ENCODE measurements at regions not wholly inside any gene's neighbourhood (a gene's known extent, or its start where the extent isn't known, plus 50 kb on each side); places are given as distances from the start of the nearest gene placed in this dataset.

- no peaks in the 10 kb centered on the region for H4K20me1 ChIP-seq
- no peak overlapping the region for H3K27ac ChIP-seq
- no peaks in the 10 kb centered on the region for H3K9me3 ChIP-seq (replicated peaks in 1 of 11)
- H3K4me2 ChIP-seq: no peak overlapping the region
- H3K4me1 ChIP-seq: peaks cover 0 to 62% (median 2%) of the 10 kb centered on the region in 10 experiments; a peak in 7 of 20 replicates
- no peak overlapping the region for H3K4me3 ChIP-seq
- no peaks in the 10 kb centered on the region for H3K36me3 ChIP-seq
- no peak overlapping the region for H3K9ac ChIP-seq
- H3K27me3 ChIP-seq: no peaks in the 10 kb centered on the region
- TF ChIP-seq Cebpa-rat (IDR thresholded peaks at IDR 0.05): no peak
Observed at GRCh38 chr5:96147866-96148265, 186.2 kb upstream of the ELL2 start.

GRCh38 chr5:96146675-96147074 lies 185.0 kb upstream of the ELL2 start:
- Histone ChIP-seq H3K9ac (no peak overlapping the region), H3K4me3 (no peak overlapping the region), H3K27ac (peak overlapping the region in 7 of 11 experiments; percentile 7 to 55 (median 43); a peak in 9 of 22 replicates), H3K4me1 (peaks cover 0 to 57% (median 2%) of the 10 kb centered on the region in 10 experiments; a peak in 7 of 20 replicates), H3K9me3 (replicated peaks in 1 of 11) (no peaks in the 10 kb centered on the region), H4K20me1 (no peaks in the 10 kb centered on the region), H3K27me3 (no peaks in the 10 kb centered on the region), H3K36me3 (no peaks in the 10 kb centered on the region), H3K4me2 (peak overlapping the region in 3 of 11 experiments; percentile 19 to 61 (median 32); a peak in 4 of 22 replicates)
- TF ChIP-seq Cebpa-rat (IDR thresholded peaks at IDR 0.05): no peak

GRCh38 chr5:96144289-96144688 lies 182.6 kb upstream of the ELL2 start:
- Histone ChIP-seq H3K4me2 (no peak overlapping the region), H3K4me3 (no peak overlapping the region), H3K9ac (no peak overlapping the region), H3K27ac (no peak overlapping the region), H3K27me3 (no peaks in the 10 kb centered on the region), H4K20me1 (no peaks in the 10 kb centered on the region), H3K36me3 (no peaks in the 10 kb centered on the region), H3K9me3 (replicated peaks in 1 of 11) (no peaks in the 10 kb centered on the region), H3K4me1 (peaks cover 0 to 33% (median 2%) of the 10 kb centered on the region in 10 experiments; a peak in 7 of 20 replicates)
- TF ChIP-seq Cebpa-rat (IDR thresholded peaks at IDR 0.05): no peak

GRCh38 chr5:96143450-96143849 lies 181.8 kb upstream of the ELL2 start:
- H3K27ac ChIP-seq: no peak overlapping the region
- no peaks in the 10 kb centered on the region for H4K20me1 ChIP-seq
- H3K4me1 ChIP-seq: peaks cover 0 to 24% (median 2%) of the 10 kb centered on the region in 10 experiments; a peak in 7 of 20 replicates
- H3K4me2 ChIP-seq: peak overlapping the region in 2 of 11 experiments; percentile 26 to 48; a peak in 4 of 22 replicates
- H3K9me3 ChIP-seq (replicated peaks in 1 of 11): no peaks in the 10 kb centered on the region
- no peaks in the 10 kb centered on the region for H3K36me3 ChIP-seq
- no peak for TF ChIP-seq Cebpa-rat (IDR thresholded peaks at IDR 0.05)
- H3K4me3 ChIP-seq: no peak overlapping the region
- H3K27me3 ChIP-seq: no peaks in the 10 kb centered on the region
- no peak overlapping the region for H3K9ac ChIP-seq

GRCh38 chr5:96142786-96143434 lies 181.3 kb upstream of the ELL2 start:
- Histone ChIP-seq H3K27me3 (no peaks in the 10 kb centered on the region), H3K9ac (no peak overlapping the region), H3K27ac (no peak overlapping the region), H3K4me2 (peak overlapping the region in 2 of 11 experiments; percentile 26 to 48; a peak in 4 of 22 replicates), H3K4me3 (no peak overlapping the region), H4K20me1 (no peaks in the 10 kb centered on the region), H3K4me1 (peaks cover 0 to 21% (median 2%) of the 10 kb centered on the region in 10 experiments; a peak in 7 of 20 replicates), H3K9me3 (replicated peaks in 1 of 11) (no peaks in the 10 kb centered on the region), H3K36me3 (no peaks in the 10 kb centered on the region)
- no peak for TF ChIP-seq Cebpa-rat (IDR thresholded peaks at IDR 0.05)

GRCh38 chr5:96142184-96142781 lies 180.6 kb upstream of the ELL2 start:
- Histone ChIP-seq H3K27me3 (no peaks in the 10 kb centered on the region), H3K27ac (no peak overlapping the region), H3K4me2 (no peak overlapping the region), H3K36me3 (no peaks in the 10 kb centered on the region), H3K9ac (no peak overlapping the region), H3K4me1 (peaks cover 0 to 21% (median 2%) of the 10 kb centered on the region in 10 experiments; a peak in 7 of 20 replicates), H4K20me1 (no peaks in the 10 kb centered on the region), H3K4me3 (no peak overlapping the region), H3K9me3 (replicated peaks in 1 of 11) (no peaks in the 10 kb centered on the region)
- no peak for TF ChIP-seq Cebpa-rat (IDR thresholded peaks at IDR 0.05)

GRCh38 chr5:96141749-96142148 lies 180.1 kb upstream of the ELL2 start:
- no peaks in the 10 kb centered on the region for H3K36me3 ChIP-seq
- peaks cover 0 to 17% (median 2%) of the 10 kb centered on the region in 10 experiments; a peak in 7 of 20 replicates for H3K4me1 ChIP-seq
- H3K27me3 ChIP-seq: no peaks in the 10 kb centered on the region
- TF ChIP-seq Cebpa-rat (IDR thresholded peaks at IDR 0.05): no peak
- no peak overlapping the region for H3K9ac ChIP-seq
- no peaks in the 10 kb centered on the region for H3K9me3 ChIP-seq (replicated peaks in 1 of 11)
- no peak overlapping the region for H3K27ac ChIP-seq
- no peak overlapping the region for H3K4me2 ChIP-seq
- H4K20me1 ChIP-seq: no peaks in the 10 kb centered on the region
- no peak overlapping the region for H3K4me3 ChIP-seq

GRCh38 chr5:96140496-96140895 lies 178.8 kb upstream of the ELL2 start:
- H3K4me2 ChIP-seq: no peak overlapping the region
- H4K20me1 ChIP-seq: no peaks in the 10 kb centered on the region
- no peaks in the 10 kb centered on the region for H3K9me3 ChIP-seq (replicated peaks in 1 of 11)
- H3K27me3 ChIP-seq: no peaks in the 10 kb centered on the region
- H3K4me3 ChIP-seq: no peak overlapping the region
- H3K27ac ChIP-seq: no peak overlapping the region
- H3K4me1 ChIP-seq: peaks cover 0 to 7% (median 0%) of the 10 kb centered on the region in 10 experiments; a peak in 2 of 20 replicates
- no peak for TF ChIP-seq Cebpa-rat (IDR thresholded peaks at IDR 0.05)
- H3K9ac ChIP-seq: no peak overlapping the region
- no peaks in the 10 kb centered on the region for H3K36me3 ChIP-seq

- no peaks in the 10 kb centered on the region for H3K27me3 ChIP-seq
- H3K4me3 ChIP-seq: no peak overlapping the region
- H3K9me3 ChIP-seq (replicated peaks in 1 of 11): no peaks in the 10 kb centered on the region
- H4K20me1 ChIP-seq: no peaks in the 10 kb centered on the region
- H3K4me1 ChIP-seq: peaks cover 0 to 7% (median 0%) of the 10 kb centered on the region in 10 experiments; a peak in 2 of 20 replicates
- no peak overlapping the region for H3K27ac ChIP-seq
- no peak overlapping the region for H3K9ac ChIP-seq
- no peak for TF ChIP-seq Cebpa-rat (IDR thresholded peaks at IDR 0.05)
- H3K4me2 ChIP-seq: no peak overlapping the region
- no peaks in the 10 kb centered on the region for H3K36me3 ChIP-seq
Observed at GRCh38 chr5:96140084-96140483, 178.4 kb upstream of the ELL2 start.
